RCC 7860 (cell line): ENCODE measurements at regions not wholly inside any gene's neighbourhood (a gene's known extent, or its start where the extent isn't known, plus 50 kb on each side); places are given as distances from the start of the nearest gene placed in this dataset.

Experiments used
- DNase-seq: peaks from one replicate; pipeline ENCODE4 v3.0.0-alpha.2; 2015; ENCODE audit warnings: low spot score
- FAIRE-seq: peaks from 2 replicates; lab custom pipeline; 2012; peaks lifted over from hg19 to GRCh38; lab: Jason Lieb, UNC

DNA sequence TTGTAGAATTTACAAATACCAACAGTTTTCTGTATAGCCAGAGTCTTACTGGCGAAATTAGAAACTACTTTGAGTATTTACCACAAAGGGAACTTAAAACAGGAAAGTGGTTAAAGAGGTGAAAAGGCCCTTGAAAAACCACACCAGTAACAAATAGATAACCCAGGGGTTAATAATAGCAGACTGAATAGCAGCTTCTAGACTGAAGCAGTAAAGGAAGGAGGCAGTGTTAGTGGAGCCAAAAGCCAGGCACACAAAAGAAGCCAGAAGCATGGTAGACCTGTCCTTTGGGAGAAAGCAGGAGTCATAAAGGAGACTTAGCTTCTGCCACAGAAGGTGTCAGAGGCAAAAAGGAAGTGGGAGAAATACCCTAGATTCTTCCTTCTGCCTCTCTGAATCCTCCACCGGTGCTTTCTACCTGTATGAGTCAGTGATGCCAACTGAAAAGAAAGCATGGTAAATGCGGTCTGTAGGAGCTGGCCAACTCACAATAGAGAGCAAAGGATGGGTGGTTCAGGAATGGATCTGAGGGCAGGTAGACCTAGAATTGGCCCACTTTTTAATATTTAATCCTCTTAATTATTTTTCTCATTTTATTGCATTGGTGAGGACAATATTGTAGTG is 97.3 kb downstream of the ARL6IP6 start:
- FAIRE-seq (no peak), DNase-seq (no peak)

DNA sequence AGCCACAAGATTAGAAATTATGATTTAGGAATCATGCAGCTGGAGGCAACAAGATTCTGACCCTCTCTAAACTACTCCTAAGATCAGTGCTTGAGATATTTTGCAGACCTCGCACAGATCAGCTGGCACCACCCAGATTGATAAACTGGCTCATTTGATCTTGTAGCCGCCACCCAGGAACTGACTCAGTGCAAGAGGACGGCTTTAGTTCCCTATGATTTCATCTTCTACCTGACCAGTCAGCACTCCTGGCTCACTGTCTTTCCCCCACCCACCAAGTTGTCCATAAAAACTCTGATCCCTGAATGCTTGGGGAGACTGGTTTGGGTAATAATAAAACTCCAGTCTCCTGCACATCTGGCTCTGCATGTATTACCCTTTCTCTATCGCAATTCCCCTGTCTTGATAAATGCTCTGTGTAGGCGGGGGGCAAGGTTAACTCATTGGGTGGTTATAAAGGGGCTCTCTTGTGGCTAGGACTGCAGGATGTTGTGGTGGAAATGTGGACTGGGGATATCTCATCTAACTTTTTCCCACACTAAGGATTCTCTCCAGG is 96.1 kb downstream of the ARL6IP6 start:
- no peak for DNase-seq
- no peak for FAIRE-seq

GRCh38 chr2:152813351-152813750 is 94.9 kb downstream of the ARL6IP6 start:
- DNase-seq (no peak), FAIRE-seq (no peak)
